CD4-positive, CD25-positive, alpha-beta regulatory T cell (primary cell): ENCODE measurements at regions not wholly inside any gene's neighbourhood (a gene's known extent, or its start where the extent isn't known, plus 50 kb on each side); places are given as distances from the start of the nearest gene placed in this dataset.

Source experiments
- ATAC-seq, 2 donors: fragments of 150-1000 bp; cut with Tn5 transposase; one replicate each; pipeline ENCODE4 v1.10.0; 2021; ENCODE audit warnings: low read depth in 2 of 2, moderate number of reproducible peaks in 2 of 2, moderate library complexity in 1 of 2
- DNase-seq, 3 donors: peaks; one replicate each; pipeline versions ENCODE4 v3.0.0 to v3.0.0-alpha.2; 2012 to 2022; ENCODE audit warnings: mixed read lengths in 1 of 3
- H3K27ac ChIP-seq: one replicate; pipeline ENCODE4 v1.7.0; 2013; ENCODE audit warnings: mild to moderate bottlenecking, low read length; ENCODE audit not compliant: insufficient read depth, poor library complexity, severe bottlenecking
- H3K27me3 ChIP-seq: one replicate; pipeline ENCODE4 v1.7.0; 2013; ENCODE audit warnings: low read length; ENCODE audit not compliant: control insufficient read depth, insufficient read depth
- H3K36me3 ChIP-seq: one replicate; pipeline ENCODE4 v1.7.0; 2013; ENCODE audit warnings: mild to moderate bottlenecking, low read length, moderate library complexity; ENCODE audit not compliant: control insufficient read depth, insufficient read depth
- H3K4me1 ChIP-seq: 2 replicates; pipeline ENCODE4 v1.7.0; 2013; ENCODE audit warnings: mild to moderate bottlenecking, low read length; ENCODE audit not compliant: insufficient read depth, control insufficient read depth, poor library complexity, severe bottlenecking
- H3K4me3 ChIP-seq: one replicate; pipeline ENCODE4 v1.7.0; 2013; ENCODE audit warnings: low read depth, mild to moderate bottlenecking, low read length, moderate library complexity
- H3K9me3 ChIP-seq, 2 experiments: 1 replicate in 1 of 2; 2 replicates in 1 of 2; pipeline ENCODE4 v1.7.0; 2013; ENCODE audit warnings: low read length in 2 of 2, mild to moderate bottlenecking in 1 of 2, moderate library complexity in 1 of 2; ENCODE audit not compliant: control insufficient read depth in 2 of 2
- H3K27ac Mint-ChIP-seq, 3 donors: one replicate each; pipeline ENCODE4 v1.8.0; 2020 to 2022; ENCODE audit warnings: mild to moderate bottlenecking in 3 of 3, mixed read lengths in 3 of 3, moderate library complexity in 2 of 3
- H3K27me3 Mint-ChIP-seq: one replicate; pipeline ENCODE4 v1.8.0; 2022; ENCODE audit warnings: mild to moderate bottlenecking, mixed read lengths
- H3K36me3 Mint-ChIP-seq: one replicate; pipeline ENCODE4 v1.8.0; 2020; ENCODE audit warnings: mixed read lengths
- H3K4me1 Mint-ChIP-seq, 4 donors: one replicate each; pipeline ENCODE4 v1.8.0; 2020 to 2022; ENCODE audit warnings: mixed read lengths in 4 of 4, mild to moderate bottlenecking in 1 of 4
- H3K4me3 Mint-ChIP-seq, 4 donors: one replicate each; pipeline ENCODE4 v1.8.0; 2020 to 2022; ENCODE audit warnings: mild to moderate bottlenecking in 4 of 4, mixed read lengths in 4 of 4, moderate library complexity in 3 of 4
- H3K9me3 Mint-ChIP-seq, 7 donors: one replicate each; pipeline ENCODE4 v1.8.0; 2020 to 2022; ENCODE audit warnings: mixed read lengths in 7 of 7, mild to moderate bottlenecking in 3 of 7, moderate library complexity in 2 of 7

GRCh38 chr3:148289159-148289558 lies 408.5 kb upstream of the AGTR1 start:
- H3K4me3 ChIP-seq, result no peak overlapping the region
- Mint-ChIP-seq H3K36me3 (no peaks in the 10 kb centered on the region), H3K9me3 (peaks cover 0 to 4% (median 0%) of the 10 kb centered on the region in 7 donors), H3K27ac (no peak overlapping the region), H3K4me3 (no peak overlapping the region), H3K4me1 (no peaks in the 10 kb centered on the region), H3K27me3 (peaks cover 4% of the 10 kb centered on the region)
- H3K27me3 ChIP-seq, result no peaks in the 10 kb centered on the region
- ATAC-seq (no peak), DNase-seq (no peak)
- no peaks in the 10 kb centered on the region for H3K9me3 ChIP-seq
- H3K4me1 ChIP-seq, result no peaks in the 10 kb centered on the region
- no peaks in the 10 kb centered on the region for H3K36me3 ChIP-seq
- H3K27ac ChIP-seq, result no peak overlapping the region

GRCh38 chr3:148297013-148297412 lies 400.7 kb upstream of the AGTR1 start:
- ATAC-seq, result peak; percentile 51 to 60
- Histone ChIP-seq H3K36me3 (no peaks in the 10 kb centered on the region), H3K4me3 (peak overlapping the region; percentile 22), H3K9me3 (peaks cover 3% of the 10 kb centered on the region in 2 experiments), H3K27me3 (no peaks in the 10 kb centered on the region), H3K4me1 (peaks cover 12% of the 10 kb centered on the region), H3K27ac (peak overlapping the region; percentile 62)
- Mint-ChIP-seq H3K4me1 (peaks cover 7 to 25% (median 13%) of the 10 kb centered on the region in 4 donors), H3K4me3 (peak overlapping the region in 2 of 4 donors; percentile 5 to 24), H3K9me3 (peaks cover 0 to 7% (median 4%) of the 10 kb centered on the region in 7 donors), H3K36me3 (no peaks in the 10 kb centered on the region), H3K27me3 (no peaks in the 10 kb centered on the region), H3K27ac (peak overlapping the region; percentile 25 to 67 (median 32))
- DNase-seq, result peak in 1 of 3 donors; percentile 63

DNA sequence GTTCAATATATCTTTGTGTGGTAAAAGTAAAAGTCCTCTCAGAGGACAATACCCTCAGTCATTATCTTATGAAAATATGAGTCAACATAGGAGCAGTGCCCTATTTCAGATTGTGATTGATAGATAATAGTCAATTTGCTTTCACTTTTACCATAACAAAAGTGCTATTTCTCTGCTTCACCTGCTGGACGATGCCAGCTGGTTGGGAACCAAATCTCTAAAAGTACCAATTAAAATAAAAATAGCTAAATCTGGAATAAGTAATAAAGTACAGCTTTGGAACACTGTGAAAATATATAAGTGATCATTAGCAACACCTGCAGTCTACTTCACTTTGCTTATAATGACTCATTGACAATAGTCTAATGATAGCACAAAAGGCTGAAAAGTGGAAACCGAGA lies 390.3 kb upstream of the AGTR1 start:
- Histone ChIP-seq H3K27ac (no peak overlapping the region), H3K27me3 (no peaks in the 10 kb centered on the region), H3K4me1 (no peaks in the 10 kb centered on the region), H3K36me3 (no peaks in the 10 kb centered on the region), H3K9me3 (no peaks in the 10 kb centered on the region), H3K4me3 (no peak overlapping the region)
- Mint-ChIP-seq H3K27me3 (no peaks in the 10 kb centered on the region), H3K4me1 (peaks cover 0 to 7% (median 0%) of the 10 kb centered on the region in 4 donors), H3K36me3 (no peaks in the 10 kb centered on the region), H3K4me3 (no peak overlapping the region), H3K27ac (no peak overlapping the region), H3K9me3 (no peaks in the 10 kb centered on the region)
- DNase-seq, result no peak
- no peak for ATAC-seq

DNA sequence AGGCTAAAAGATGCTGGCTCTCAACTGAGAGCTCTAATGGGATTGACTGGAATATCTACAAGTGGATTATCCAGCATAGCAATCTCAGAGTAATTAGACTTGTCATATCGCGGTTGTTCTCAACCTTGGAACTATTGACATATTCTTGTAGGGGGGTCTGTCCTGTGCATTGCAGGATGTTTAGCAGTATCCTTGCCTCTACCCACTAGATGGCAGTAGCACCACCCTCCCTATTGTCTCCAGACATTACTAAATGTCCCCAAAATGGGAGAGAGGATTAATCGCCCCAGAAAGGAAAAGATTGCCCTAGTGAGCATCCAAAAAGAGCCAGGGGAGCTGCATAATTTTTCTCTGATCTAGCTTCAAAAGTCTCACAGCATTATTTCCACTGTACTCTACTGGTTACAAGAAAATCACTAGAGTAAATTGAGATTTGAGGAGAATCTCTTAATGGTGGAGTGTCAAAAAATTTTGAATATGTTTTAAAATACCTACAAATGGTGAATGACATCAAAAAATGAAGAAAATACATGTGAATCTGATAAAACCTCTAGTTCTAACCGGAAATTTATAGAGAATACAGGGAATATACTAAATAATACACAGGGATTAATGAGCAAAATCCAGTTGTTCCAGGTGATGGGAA lies 388.2 kb upstream of the AGTR1 start:
- peak in 1 of 2 donors; percentile 64 for ATAC-seq
- H3K4me1 Mint-ChIP-seq, result peaks cover 0 to 7% (median 0%) of the 10 kb centered on the region in 4 donors

GRCh38 chr3:148315756-148316155 lies 381.9 kb upstream of the AGTR1 start:
- Mint-ChIP-seq H3K4me3 (no peak overlapping the region), H3K4me1 (peaks cover 9 to 11% (median 10%) of the 10 kb centered on the region in 4 donors), H3K27me3 (no peaks in the 10 kb centered on the region), H3K27ac (no peak overlapping the region), H3K9me3 (no peaks in the 10 kb centered on the region), H3K36me3 (no peaks in the 10 kb centered on the region)
- no peak overlapping the region for H3K4me3 ChIP-seq
- peaks cover 5% of the 10 kb centered on the region for H3K4me1 ChIP-seq
- DNase-seq (no peak), ATAC-seq (no peak)
- H3K36me3 ChIP-seq, result no peaks in the 10 kb centered on the region
- no peak overlapping the region for H3K27ac ChIP-seq
- peaks cover 0 to 4% of the 10 kb centered on the region in 2 experiments for H3K9me3 ChIP-seq
- H3K27me3 ChIP-seq, result no peaks in the 10 kb centered on the region

More for the DNA sequence above, 388.2 kb upstream of the AGTR1 start:
- peak in 1 of 3 donors; percentile 41 for DNase-seq
- Mint-ChIP-seq H3K27ac (no peak overlapping the region), H3K4me3 (no peak overlapping the region), H3K9me3 (no peaks in the 10 kb centered on the region), H3K27me3 (no peaks in the 10 kb centered on the region), H3K36me3 (no peaks in the 10 kb centered on the region)
- Histone ChIP-seq H3K4me3 (no peak overlapping the region), H3K27ac (no peak overlapping the region), H3K27me3 (no peaks in the 10 kb centered on the region), H3K4me1 (no peaks in the 10 kb centered on the region), H3K9me3 (no peaks in the 10 kb centered on the region), H3K36me3 (no peaks in the 10 kb centered on the region)

DNA sequence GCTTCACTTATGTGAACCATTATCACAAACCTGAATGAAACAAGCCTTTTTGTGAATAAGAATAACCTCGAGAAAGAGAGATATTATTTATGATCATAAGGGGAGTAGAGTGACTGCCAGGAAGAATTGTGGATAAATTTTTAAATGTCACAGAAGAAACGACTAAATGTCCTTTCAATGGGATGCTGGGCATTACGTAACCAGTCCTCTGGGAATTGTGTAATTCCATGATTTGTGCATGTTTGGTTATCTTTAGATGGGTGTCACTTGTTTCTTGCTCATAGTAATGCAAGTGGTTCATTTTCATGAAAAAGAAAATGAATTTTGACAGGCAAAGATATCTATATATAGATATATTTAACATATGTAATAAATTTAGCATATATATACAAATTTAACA lies 379.5 kb upstream of the AGTR1 start:
- DNase-seq, result no peak
- Histone ChIP-seq H3K27ac (no peak overlapping the region), H3K36me3 (no peaks in the 10 kb centered on the region), H3K4me1 (peaks cover 5% of the 10 kb centered on the region), H3K4me3 (no peak overlapping the region), H3K9me3 (peaks cover 0 to 4% of the 10 kb centered on the region in 2 experiments), H3K27me3 (no peaks in the 10 kb centered on the region)
- Mint-ChIP-seq H3K4me1 (peaks cover 9 to 11% (median 10%) of the 10 kb centered on the region in 4 donors), H3K4me3 (no peak overlapping the region), H3K27ac (no peak overlapping the region), H3K36me3 (no peaks in the 10 kb centered on the region), H3K27me3 (no peaks in the 10 kb centered on the region), H3K9me3 (peaks cover 0 to under 1% (median 0%) of the 10 kb centered on the region in 7 donors)
- no peak for ATAC-seq

DNA sequence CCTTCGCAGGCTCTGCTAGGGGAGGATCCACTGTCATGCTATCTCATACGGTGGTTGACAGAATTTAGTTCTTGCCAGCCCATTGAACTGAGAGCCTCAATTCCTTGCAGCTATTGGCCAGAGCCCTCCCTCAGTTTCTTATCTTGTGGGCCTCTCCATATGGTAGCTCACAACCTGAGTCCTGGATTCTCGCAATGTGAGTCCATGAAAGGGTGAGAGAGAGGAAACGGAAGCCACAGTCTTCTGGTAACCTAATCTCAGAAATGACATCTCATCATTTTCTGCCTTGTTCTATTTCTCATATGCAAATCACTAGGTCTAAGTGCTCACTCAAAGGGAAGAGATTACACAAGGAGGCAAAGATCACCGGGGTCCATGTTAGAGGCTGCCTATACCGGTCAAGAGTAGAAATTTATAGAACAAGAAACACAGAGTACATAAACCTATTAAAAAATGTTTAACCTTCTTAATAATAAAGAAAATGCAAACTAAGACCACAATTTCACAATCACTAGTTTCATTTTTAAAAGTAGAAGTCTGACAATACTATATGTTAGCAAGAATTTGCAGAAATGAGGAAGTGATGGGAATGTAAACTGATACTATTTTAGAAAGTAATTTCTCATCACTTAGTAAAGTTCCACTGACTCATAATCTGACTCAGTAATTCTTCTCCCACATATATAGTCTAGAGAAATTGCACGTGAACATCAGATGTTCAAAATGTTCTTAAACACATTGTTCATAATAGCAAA lies 378.4 kb upstream of the AGTR1 start:
- Mint-ChIP-seq H3K4me3 (peak overlapping the region; percentile 15 to 67 (median 36)), H3K27ac (no peak overlapping the region), H3K9me3 (peaks cover 0 to 4% (median 0%) of the 10 kb centered on the region in 7 donors), H3K4me1 (peaks cover 9 to 11% (median 10%) of the 10 kb centered on the region in 4 donors), H3K36me3 (no peaks in the 10 kb centered on the region), H3K27me3 (no peaks in the 10 kb centered on the region)
- ATAC-seq (peak; percentile 52 to 59), DNase-seq (peak in 1 of 3 donors; percentile 60)
- Histone ChIP-seq H3K4me1 (peaks cover 5% of the 10 kb centered on the region), H3K27me3 (no peaks in the 10 kb centered on the region), H3K4me3 (peak overlapping the region; percentile 67), H3K36me3 (no peaks in the 10 kb centered on the region), H3K9me3 (peaks cover 0 to 4% of the 10 kb centered on the region in 2 experiments), H3K27ac (peak overlapping the region; percentile 25)
